Mesenchymal stem cell (in vitro differentiated cells and primary cell): ENCODE measurements at regions not wholly inside any gene's neighbourhood (a gene's known extent, or its start where the extent isn't known, plus 50 kb on each side); places are given as distances from the start of the nearest gene placed in this dataset.
"Not testable (repeated sequence)": the region's sequence is repeated elsewhere in the genome, so short reads cannot be mapped to it uniquely, and the experiment has no call there.

Source experiments
- DNase-seq: peaks from one replicate; pipeline ENCODE4 v3.0.0-alpha.2; 2013
- H2AFZ ChIP-seq: one replicate; pipeline ENCODE4 v1.6.1; 2013; ENCODE audit warnings: low read depth, mild to moderate bottlenecking, control low read depth, inconsistent platforms, low read length, moderate library complexity
- H2AK5ac ChIP-seq: 2 replicates; pipeline ENCODE4 v1.6.1; 2013; ENCODE audit warnings: low read length, moderate library complexity, mild to moderate bottlenecking, inconsistent platforms; ENCODE audit not compliant: severe bottlenecking
- H2BK120ac ChIP-seq: one replicate; pipeline ENCODE4 v1.6.1; 2013; ENCODE audit warnings: low read depth, mild to moderate bottlenecking, inconsistent platforms, low read length, moderate library complexity
- H2BK12ac ChIP-seq, 2 experiments: one replicate each; pipeline ENCODE4 v1.6.1; 2013; ENCODE audit warnings: inconsistent platforms in 2 of 2, low read length in 2 of 2, mild to moderate bottlenecking in 2 of 2, moderate library complexity in 2 of 2, control low read depth in 1 of 2
- H2BK15ac ChIP-seq: one replicate; pipeline ENCODE4 v1.6.1; 2013; ENCODE audit warnings: mild to moderate bottlenecking, low read depth, inconsistent platforms; ENCODE audit not compliant: poor library complexity, severe bottlenecking
- H2BK5ac ChIP-seq: 2 replicates; pipeline ENCODE4 v1.6.1; 2013; ENCODE audit warnings: low read depth, mild to moderate bottlenecking, low read length, control low read depth, inconsistent platforms; ENCODE audit not compliant: poor library complexity, severe bottlenecking
- H3K14ac ChIP-seq, 2 experiments: one replicate each; pipeline ENCODE4 v1.6.1; 2013; ENCODE audit warnings: inconsistent platforms in 2 of 2, low read length in 2 of 2, control low read depth in 1 of 2, mild to moderate bottlenecking in 1 of 2, moderate library complexity in 1 of 2
- H3K18ac ChIP-seq, 2 experiments: one replicate each; pipeline ENCODE4 v1.6.1; 2013; ENCODE audit warnings: inconsistent platforms in 2 of 2, low read length in 2 of 2, control low read depth in 1 of 2, low read depth in 1 of 2, mild to moderate bottlenecking in 1 of 2
- H3K23ac ChIP-seq, 2 experiments: one replicate each; pipeline ENCODE4 v1.6.1; 2013; ENCODE audit warnings: inconsistent platforms in 2 of 2, low read length in 2 of 2, mild to moderate bottlenecking in 2 of 2, moderate library complexity in 2 of 2, control low read depth in 1 of 2
- H3K27ac ChIP-seq: 2 replicates; pipeline ENCODE4 v1.5.1; 2013; ENCODE audit warnings: mild to moderate bottlenecking, moderate library complexity, low read length, control low read depth, inconsistent platforms; ENCODE audit not compliant: poor library complexity, severe bottlenecking
- H3K27me3 ChIP-seq, 2 experiments: 2 replicates each; pipeline versions ENCODE4 v1.6.1 to v1.7.0; 2013; ENCODE audit warnings: low read length in 2 of 2, mild to moderate bottlenecking in 2 of 2, moderate library complexity in 2 of 2, control low read depth in 1 of 2, inconsistent platforms in 1 of 2; ENCODE audit not compliant: control insufficient read depth in 1 of 2, insufficient read depth in 1 of 2
- H3K36me3 ChIP-seq, 2 experiments: 2 replicates each; pipeline versions ENCODE4 v1.6.1 to v1.7.0; 2013; ENCODE audit warnings: low read length in 2 of 2, control low read depth in 1 of 2, inconsistent platforms in 1 of 2, low read depth in 1 of 2, mild to moderate bottlenecking in 1 of 2; ENCODE audit not compliant: insufficient read depth in 2 of 2, control insufficient read depth in 1 of 2
- H3K4ac ChIP-seq, 2 experiments: one replicate each; pipeline ENCODE4 v1.6.1; 2013; ENCODE audit warnings: inconsistent platforms in 2 of 2, low read length in 2 of 2, mild to moderate bottlenecking in 2 of 2, moderate library complexity in 2 of 2, control low read depth in 1 of 2, low read depth in 1 of 2
- H3K4me1 ChIP-seq: 2 replicates; pipeline ENCODE4 v1.6.1; 2013; ENCODE audit warnings: low read depth, low read length, control low read depth; ENCODE audit not compliant: control insufficient read depth, insufficient read depth
- H3K4me2 ChIP-seq: 2 replicates; pipeline ENCODE4 v1.6.1; 2013; ENCODE audit warnings: low read length, mild to moderate bottlenecking, inconsistent platforms; ENCODE audit not compliant: poor library complexity, severe bottlenecking
- H3K4me3 ChIP-seq, 2 experiments: 2 replicates each; pipeline versions ENCODE4 v1.5.1 to v1.7.0; 2013; ENCODE audit warnings: low read length in 2 of 2, mild to moderate bottlenecking in 2 of 2, control low read depth in 1 of 2, low read depth in 1 of 2; ENCODE audit not compliant: insufficient read depth in 1 of 2
- H3K79me1 ChIP-seq: replicated peaks from 2 replicates; pipeline ENCODE4 v1.6.1; 2013; ENCODE audit warnings: mild to moderate bottlenecking, control low read depth, low read length, inconsistent platforms; ENCODE audit not compliant: poor library complexity, severe bottlenecking
- H3K9ac ChIP-seq: 2 replicates; pipeline ENCODE4 v1.7.0; 2013; ENCODE audit warnings: mild to moderate bottlenecking, low read length, moderate library complexity
- H3K9me3 ChIP-seq: 2 replicates; pipeline ENCODE4 v1.7.0; 2013; ENCODE audit warnings: mild to moderate bottlenecking, low read length; ENCODE audit not compliant: control insufficient read depth
- H4K8ac ChIP-seq: one replicate; pipeline ENCODE4 v1.6.1; 2013; ENCODE audit warnings: inconsistent platforms, mild to moderate bottlenecking, low read length, moderate library complexity
- H4K91ac ChIP-seq: one replicate; pipeline ENCODE4 v1.6.1; 2013; ENCODE audit warnings: mild to moderate bottlenecking, low read length, inconsistent platforms
- WGBS: methylation state at CpG from one replicate; pipeline ENCODE4 v1.1.7; 2013; ENCODE audit warnings: mixed read lengths; 5-methylcytosine and 5-hydroxymethylcytosine counted together

GRCh38 chr7:27010068-27010467 is 85.7 kb downstream of the HOXA1 start:
- Histone ChIP-seq H2BK15ac (no peak overlapping the region), H3K23ac (no peak overlapping the region), H3K18ac (no peak overlapping the region), H3K4me1 (no peaks in the 10 kb centered on the region), H3K4ac (no peak overlapping the region), H3K27ac (no peak overlapping the region), H3K9ac (no peak overlapping the region), H3K27me3 (no peaks in the 10 kb centered on the region), H3K9me3 (peaks cover 8% of the 10 kb centered on the region), H3K36me3 (no peaks in the 10 kb centered on the region), H2AK5ac (no peak overlapping the region), H3K14ac (no peak overlapping the region), H2BK120ac (no peak overlapping the region), H3K79me1 (no peaks in the 10 kb centered on the region), H4K8ac (no peak overlapping the region), H3K4me3 (no peak overlapping the region), H3K4me2 (no peak overlapping the region), H4K91ac (no peak overlapping the region), H2BK12ac (no peak overlapping the region), H2BK5ac (no peak overlapping the region), H2AFZ (no peak overlapping the region)
- WGBS = 100% methylated on average over 1 of the region's 3 CpGs
- DNase-seq = no peak

GRCh38 chr7:27000496-27000895 is 95.3 kb downstream of the HOXA1 start:
- peaks cover 15% of the 10 kb centered on the region for H3K9me3 ChIP-seq
- H3K14ac ChIP-seq = no peak overlapping the region
- no peak overlapping the region for H2BK5ac ChIP-seq
- no peak overlapping the region for H3K18ac ChIP-seq
- H2AK5ac ChIP-seq = no peak overlapping the region
- no peak overlapping the region for H3K4me3 ChIP-seq
- H3K4ac ChIP-seq = no peak overlapping the region
- H3K23ac ChIP-seq = no peak overlapping the region
- no peak overlapping the region for H4K91ac ChIP-seq
- H2BK120ac ChIP-seq = no peak overlapping the region
- no peaks in the 10 kb centered on the region for H3K4me1 ChIP-seq
- WGBS = 84% methylated on average over 6 of the region's 6 CpGs
- no peaks in the 10 kb centered on the region for H3K36me3 ChIP-seq
- H3K27ac ChIP-seq = no peak overlapping the region
- H2AFZ ChIP-seq = no peak overlapping the region
- no peak overlapping the region for H2BK12ac ChIP-seq
- no peak for DNase-seq
- H3K79me1 ChIP-seq = no peaks in the 10 kb centered on the region
- no peaks in the 10 kb centered on the region for H3K27me3 ChIP-seq
- H2BK15ac ChIP-seq = no peak overlapping the region
- no peak overlapping the region for H3K9ac ChIP-seq
- H3K4me2 ChIP-seq = no peak overlapping the region
- no peak overlapping the region for H4K8ac ChIP-seq

GRCh38 chr7:26998284-26998683 is 97.5 kb downstream of the HOXA1 start:
- H3K36me3 ChIP-seq, H2AFZ ChIP-seq, H2BK120ac ChIP-seq, H3K27ac ChIP-seq, H3K4me1 ChIP-seq, H3K4me2 ChIP-seq, H2AK5ac ChIP-seq, H3K27me3 ChIP-seq, H2BK5ac ChIP-seq, H3K79me1 ChIP-seq, H4K91ac ChIP-seq, H3K4ac ChIP-seq, H2BK15ac ChIP-seq, H3K4me3 ChIP-seq, H3K18ac ChIP-seq, H3K9ac ChIP-seq, H4K8ac ChIP-seq, H3K23ac ChIP-seq, H3K14ac ChIP-seq, DNase-seq, H2BK12ac ChIP-seq: not testable (repeated sequence)
- 66% methylated on average over 2 of the region's 3 CpGs for WGBS
- peaks cover 15% of the 10 kb centered on the region for H3K9me3 ChIP-seq

- 0% methylated on average over 1 of the region's 1 CpG for WGBS
- no peak overlapping the region for H2BK120ac ChIP-seq
- H3K79me1 ChIP-seq = no peaks in the 10 kb centered on the region
- H3K4ac ChIP-seq = no peak overlapping the region
- H3K18ac ChIP-seq = no peak overlapping the region
- no peak overlapping the region for H3K9ac ChIP-seq
- peaks cover 15% of the 10 kb centered on the region for H3K9me3 ChIP-seq
- H2BK15ac ChIP-seq = no peak overlapping the region
- no peak overlapping the region for H4K91ac ChIP-seq
- no peaks in the 10 kb centered on the region for H3K36me3 ChIP-seq
- H3K4me2 ChIP-seq = no peak overlapping the region
- H4K8ac ChIP-seq = no peak overlapping the region
- no peak overlapping the region for H2AK5ac ChIP-seq
- H3K4me3 ChIP-seq = no peak overlapping the region
- no peak for DNase-seq
- no peak overlapping the region for H3K27ac ChIP-seq
- no peak overlapping the region for H2BK5ac ChIP-seq
- no peak overlapping the region for H3K23ac ChIP-seq
- H2AFZ ChIP-seq = no peak overlapping the region
- H3K4me1 ChIP-seq = no peaks in the 10 kb centered on the region
- H3K27me3 ChIP-seq = no peaks in the 10 kb centered on the region
- H2BK12ac ChIP-seq = no peak overlapping the region
- H3K14ac ChIP-seq = no peak overlapping the region
Measured at GRCh38 chr7:26995666-26996065, 100.1 kb downstream of the HOXA1 start.
